CD14-positive monocyte (primary cell): ENCODE measurements at regions not wholly inside any gene's neighbourhood (a gene's known extent, or its start where the extent isn't known, plus 50 kb on each side); places are given as distances from the start of the nearest gene placed in this dataset.

ENCODE experiments used
- DNase-seq, 3 donors: peaks; one replicate each; pipeline ENCODE4 v3.0.0-alpha.2; 2011 to 2022
- H2AFZ ChIP-seq: 2 replicates; pipeline ENCODE4 v1.6.0; 2012; ENCODE audit warnings: mild to moderate bottlenecking, low read depth, low read length, inconsistent platforms; ENCODE audit not compliant: insufficient read depth, poor library complexity, severe bottlenecking
- H3K27ac ChIP-seq, 2 donors: 1 replicate in 1 of 2; 2 replicates in 1 of 2; pipeline ENCODE4 v1.5.1; 2012 to 2013; ENCODE audit warnings: low read length in 2 of 2, control low read depth in 1 of 2, inconsistent platforms in 1 of 2, low read depth in 1 of 2, mild to moderate bottlenecking in 1 of 2
- H3K27me3 ChIP-seq, 2 donors: one replicate each; pipeline versions ENCODE4 v1.6.0 to v1.6.1; 2011 to 2013; ENCODE audit warnings: low read length in 2 of 2; ENCODE audit not compliant: control insufficient read depth in 2 of 2, insufficient read depth in 2 of 2
- H3K36me3 ChIP-seq, 2 donors: replicated peaks in 1 of 2; 1 replicate in 1 of 2; 2 replicates in 1 of 2; pipeline versions ENCODE4 v1.5.1 to v1.6.1; 2012 to 2013; ENCODE audit warnings: low read length in 2 of 2, control low read depth in 1 of 2, inconsistent platforms in 1 of 2, mild to moderate bottlenecking in 1 of 2; ENCODE audit not compliant: insufficient read depth in 2 of 2, control insufficient read depth in 1 of 2
- H3K4me1 ChIP-seq, 2 donors: 1 replicate in 1 of 2; 2 replicates in 1 of 2; pipeline versions ENCODE4 v1.5.1 to v1.6.1; 2012 to 2013; ENCODE audit warnings: low read length in 2 of 2, control low read depth in 1 of 2, inconsistent platforms in 1 of 2, mild to moderate bottlenecking in 1 of 2, moderate library complexity in 1 of 2; ENCODE audit not compliant: insufficient read depth in 2 of 2, control insufficient read depth in 1 of 2
- H3K4me2 ChIP-seq: replicated peaks from 2 replicates; pipeline ENCODE3; 2012; ENCODE audit warnings: low read length, moderate library complexity, mild to moderate bottlenecking; ENCODE audit not compliant: poor library complexity, severe bottlenecking; ENCODE audit errors: extremely low read depth
- H3K4me3 ChIP-seq, 3 experiments: fragments of 200-600 bp in 1 of 3; sonication (generic) in 1 of 3; replicated peaks in 1 of 3; 1 replicate in 2 of 3; 2 replicates in 1 of 3; pipeline ENCODE4 v1.5.1; 2011 to 2013; ENCODE audit warnings: low read length in 3 of 3, mild to moderate bottlenecking in 3 of 3, control low read depth in 2 of 3, low read depth in 2 of 3, inconsistent platforms in 1 of 3, moderate library complexity in 1 of 3
- H3K79me2 ChIP-seq: 2 replicates; pipeline ENCODE4 v1.6.0; 2012; ENCODE audit warnings: mild to moderate bottlenecking, control low read depth, inconsistent platforms, low read length, moderate library complexity; ENCODE audit not compliant: insufficient read depth
- H3K9ac ChIP-seq: 2 replicates; pipeline ENCODE4 v1.6.0; 2017; ENCODE audit warnings: low read length, mild to moderate bottlenecking; ENCODE audit not compliant: insufficient read depth, poor library complexity, severe bottlenecking
- H3K9me3 ChIP-seq, 2 donors: replicated peaks in 1 of 2; 1 replicate in 1 of 2; 2 replicates in 1 of 2; pipeline versions ENCODE4 v1.5.1 to v1.6.1; 2012 to 2013; ENCODE audit warnings: low read length in 2 of 2, control low read depth in 1 of 2; ENCODE audit not compliant: control insufficient read depth in 1 of 2, insufficient read depth in 1 of 2
- H4K20me1 ChIP-seq: 2 replicates; pipeline ENCODE4 v1.6.0; 2012; ENCODE audit warnings: mild to moderate bottlenecking, low read length, control low read depth, moderate library complexity; ENCODE audit not compliant: insufficient read depth
- H3K27ac Mint-ChIP-seq, 7 donors: one replicate each; pipeline ENCODE4 v1.8.0; 2020; ENCODE audit warnings: mild to moderate bottlenecking in 7 of 7, mixed read lengths in 7 of 7, moderate library complexity in 6 of 7, inconsistent platforms in 2 of 7
- H3K27me3 Mint-ChIP-seq, 3 donors: one replicate each; pipeline ENCODE4 v1.8.0; 2021 to 2022; ENCODE audit warnings: low read depth in 3 of 3, mild to moderate bottlenecking in 3 of 3, mixed read lengths in 3 of 3, moderate library complexity in 3 of 3, inconsistent platforms in 1 of 3
- H3K36me3 Mint-ChIP-seq, 2 donors: one replicate each; pipeline ENCODE4 v1.8.0; 2020; ENCODE audit warnings: mixed read lengths in 2 of 2, inconsistent platforms in 1 of 2, mild to moderate bottlenecking in 1 of 2
- H3K4me1 Mint-ChIP-seq: one replicate; pipeline ENCODE4 v1.8.0; 2020; ENCODE audit warnings: mild to moderate bottlenecking, mixed read lengths
- H3K4me3 Mint-ChIP-seq, 2 donors: one replicate each; pipeline ENCODE4 v1.8.0; 2020; ENCODE audit warnings: mild to moderate bottlenecking in 2 of 2, mixed read lengths in 2 of 2, moderate library complexity in 1 of 2
- H3K9me3 Mint-ChIP-seq, 7 donors: one replicate each; pipeline ENCODE4 v1.8.0; 2020 to 2022; ENCODE audit warnings: mixed read lengths in 7 of 7, mild to moderate bottlenecking in 6 of 7, moderate library complexity in 6 of 7, inconsistent platforms in 2 of 7
- CTCF ChIP-seq: fragments of 200-600 bp; IDR thresholded peaks from one replicate; pipeline ENCODE4 v1.8.0; 2022; ENCODE audit warnings: antibody characterized with exemption, mild to moderate bottlenecking
- WGBS: methylation state at CpG from one replicate; pipeline ENCODE4 v1.1.5; 2013; ENCODE audit warnings: missing lambda C conversion rate; ENCODE audit not compliant: insufficient coverage; 5-methylcytosine and 5-hydroxymethylcytosine counted together
- intact Hi-C, 2 donors: fragments of 100-400 bp; cut with micrococcal nuclease; formaldehyde crosslinking; loops; one replicate each; pipeline versions ENCODE4 v1.15.0 to v1.15.1; 2023

- Histone ChIP-seq H3K4me2 (no peak overlapping the region), H4K20me1 (no peaks in the 10 kb centered on the region), H2AFZ (no peak overlapping the region), H3K27me3 (no peaks in the 10 kb centered on the region), H3K9ac (no peak overlapping the region), H3K36me3 (no peaks in the 10 kb centered on the region), H3K4me3 (no peak overlapping the region), H3K4me1 (peaks cover 5 to 8% of the 10 kb centered on the region in 2 donors), H3K79me2 (no peaks in the 10 kb centered on the region), H3K9me3 (no peaks in the 10 kb centered on the region), H3K27ac (no peak overlapping the region)
- DNase-seq: no peak
- Mint-ChIP-seq H3K4me1 (peaks cover 22% of the 10 kb centered on the region), H3K27me3 (peaks cover 0 to 5% (median 0%) of the 10 kb centered on the region in 3 donors), H3K9me3 (peaks cover 0 to 2% (median 0%) of the 10 kb centered on the region in 7 donors), H3K36me3 (no peaks in the 10 kb centered on the region), H3K4me3 (no peak overlapping the region), H3K27ac (no peak overlapping the region)
- no peak for TF ChIP-seq CTCF
- WGBS: no CpG with 5 or more reads among the region's 7 CpGs
- intact Hi-C loops: no loop called here
Measured at GRCh38 chr6:21836277-21836676, 242.7 kb downstream of the SOX4 start.

GRCh38 chr6:21836772-21837425 lies 243.3 kb downstream of the SOX4 start:
- no peak overlapping the region for H3K27ac Mint-ChIP-seq
- DNase-seq: no peak
- Histone ChIP-seq H3K9me3 (no peaks in the 10 kb centered on the region), H4K20me1 (no peaks in the 10 kb centered on the region), H3K79me2 (no peaks in the 10 kb centered on the region), H3K9ac (no peak overlapping the region), H3K4me3 (no peak overlapping the region), H3K27me3 (no peaks in the 10 kb centered on the region), H3K36me3 (no peaks in the 10 kb centered on the region), H3K27ac (no peak overlapping the region), H2AFZ (peak overlapping the region; percentile 4), H3K4me2 (no peak overlapping the region), H3K4me1 (peaks cover 2 to 4% of the 10 kb centered on the region in 2 donors)
- peaks cover 0 to 3% (median 0%) of the 10 kb centered on the region in 3 donors for H3K27me3 Mint-ChIP-seq
- 15% methylated on average over 2 of the region's 6 CpGs for WGBS
- no peak overlapping the region for H3K4me3 Mint-ChIP-seq
- H3K36me3 Mint-ChIP-seq: no peaks in the 10 kb centered on the region
- peaks cover 15% of the 10 kb centered on the region for H3K4me1 Mint-ChIP-seq
- intact Hi-C loops: no loop called here
- H3K9me3 Mint-ChIP-seq: peaks cover 0 to 2% (median 0%) of the 10 kb centered on the region in 7 donors
- TF ChIP-seq CTCF: no peak
